PC-3 (cell line): ENCODE measurements at regions not wholly inside any gene's neighbourhood (a gene's known extent, or its start where the extent isn't known, plus 50 kb on each side); places are given as distances from the start of the nearest gene placed in this dataset.

Source experiments
- ATAC-seq: fragments of 200-7000 bp; cut with Tn5 transposase; 2 replicates; pipeline ENCODE4 v1.9.1; 2020; ENCODE audit warnings: mild to moderate bottlenecking, moderate library complexity
- BruUV-seq: library from RNA; stranded (reverse); fragments of 400-500 nt; replicated peaks from 2 replicates; lab custom pipeline; 2021; lab: Mats Ljungman, UMichigan
- CTCF ChIA-PET: fragments of 300-600 bp; sonication (Branson Sonifier 250); formaldehyde crosslinking; loops from one replicate; lab custom pipeline; 2022; ENCODE audit warnings: antibody characterized with exemption; lab: Charles Lee
- POLR2A ChIA-PET: fragments of 300-600 bp; sonication (Branson Sonifier 250); formaldehyde crosslinking; loops from one replicate; lab custom pipeline; 2022; ENCODE audit warnings: antibody characterized with exemption; ENCODE audit not compliant: unreplicated experiment; lab: Charles Lee
- DNase-seq: peaks from one replicate; pipeline ENCODE4 v3.0.0-alpha.2; 2015
- H2AFZ ChIP-seq: fragments of 300-600 bp; sonication (generic); 2 replicates; pipeline ENCODE4 v1.6.0; 2016; ENCODE audit warnings: antibody characterized with exemption, low read length
- H3F3A ChIP-seq: fragments of 300-600 bp; sonication (generic); one replicate; pipeline ENCODE4 v1.6.0; 2017; ENCODE audit warnings: antibody characterized with exemption, low read length, control low read depth, mild to moderate bottlenecking; ENCODE audit not compliant: unreplicated experiment
- H3K27ac ChIP-seq: fragments of 300-600 bp; sonication (generic); 2 replicates; pipeline ENCODE4 v1.5.1; 2016; ENCODE audit warnings: mild to moderate bottlenecking, low read length
- H3K27me3 ChIP-seq: fragments of 300-600 bp; sonication (generic); 2 replicates; pipeline ENCODE4 v1.6.1; 2016; ENCODE audit warnings: low read length, mixed read lengths
- H3K36me3 ChIP-seq: fragments of 300-600 bp; sonication (generic); 2 replicates; pipeline ENCODE4 v1.6.1; 2016; ENCODE audit warnings: low read depth, mixed run types, low read length, mixed read lengths
- H3K4me1 ChIP-seq: fragments of 300-600 bp; sonication (generic); 2 replicates; pipeline ENCODE4 v1.5.1; 2016; ENCODE audit warnings: low read length; ENCODE audit not compliant: insufficient read depth
- H3K4me2 ChIP-seq: fragments of 300-600 bp; sonication (generic); 2 replicates; pipeline ENCODE4 v1.6.0; 2016; ENCODE audit warnings: low read length
- H3K4me3 ChIP-seq: fragments of 300-600 bp; sonication (generic); 2 replicates; pipeline ENCODE4 v1.5.1; 2016; ENCODE audit warnings: mild to moderate bottlenecking, low read length, mixed read lengths
- H3K79me2 ChIP-seq: fragments of 300-600 bp; sonication (generic); 2 replicates; pipeline ENCODE4 v1.6.1; 2017; ENCODE audit warnings: low read length, mixed read lengths
- H3K9ac ChIP-seq: fragments of 300-600 bp; sonication (generic); 2 replicates; pipeline ENCODE4 v1.6.0; 2016; ENCODE audit warnings: mild to moderate bottlenecking, low read length
- H3K9me2 ChIP-seq: fragments of 300-600 bp; sonication (generic); replicated peaks from 2 replicates; pipeline ENCODE4 v1.6.1; 2016; ENCODE audit warnings: mixed run types, low read length, mixed read lengths
- H3K9me3 ChIP-seq: fragments of 300-600 bp; sonication (generic); 2 replicates; pipeline ENCODE4 v1.6.1; 2016; ENCODE audit warnings: low read length, mixed read lengths
- H4K20me1 ChIP-seq: fragments of 300-600 bp; sonication (generic); 2 replicates; pipeline ENCODE4 v1.6.1; 2016; ENCODE audit warnings: low read length, mixed read lengths
- EZH2 ChIP-seq: fragments of 300-600 bp; sonication (generic); IDR thresholded peaks from one replicate; pipeline ENCODE4 v1.6.1; 2017; ENCODE audit warnings: antibody characterized with exemption, mild to moderate bottlenecking, low read length; ENCODE audit not compliant: unreplicated experiment
- EZH2phosphoT487 ChIP-seq: fragments of 300-600 bp; sonication (generic); IDR thresholded peaks from 2 replicates; pipeline ENCODE4 v1.6.1; 2018; ENCODE audit warnings: mild to moderate bottlenecking, antibody characterized with exemption, low read length, borderline replicate concordance
- intact Hi-C: fragments of 100-400 bp; cut with micrococcal nuclease; formaldehyde crosslinking; loops from 2 replicates; pipeline ENCODE4 v1.9.0; 2023
- TF ChIP-seq, protein P1 (sequence below): fragments of 300-600 bp; sonication (generic); conservative IDR thresholded peaks from 2 replicates; pipeline ENCODE4 v1.5.1; 2017; ENCODE audit warnings: antibody characterized with exemption, low read depth, mild to moderate bottlenecking, low read length

DNA sequence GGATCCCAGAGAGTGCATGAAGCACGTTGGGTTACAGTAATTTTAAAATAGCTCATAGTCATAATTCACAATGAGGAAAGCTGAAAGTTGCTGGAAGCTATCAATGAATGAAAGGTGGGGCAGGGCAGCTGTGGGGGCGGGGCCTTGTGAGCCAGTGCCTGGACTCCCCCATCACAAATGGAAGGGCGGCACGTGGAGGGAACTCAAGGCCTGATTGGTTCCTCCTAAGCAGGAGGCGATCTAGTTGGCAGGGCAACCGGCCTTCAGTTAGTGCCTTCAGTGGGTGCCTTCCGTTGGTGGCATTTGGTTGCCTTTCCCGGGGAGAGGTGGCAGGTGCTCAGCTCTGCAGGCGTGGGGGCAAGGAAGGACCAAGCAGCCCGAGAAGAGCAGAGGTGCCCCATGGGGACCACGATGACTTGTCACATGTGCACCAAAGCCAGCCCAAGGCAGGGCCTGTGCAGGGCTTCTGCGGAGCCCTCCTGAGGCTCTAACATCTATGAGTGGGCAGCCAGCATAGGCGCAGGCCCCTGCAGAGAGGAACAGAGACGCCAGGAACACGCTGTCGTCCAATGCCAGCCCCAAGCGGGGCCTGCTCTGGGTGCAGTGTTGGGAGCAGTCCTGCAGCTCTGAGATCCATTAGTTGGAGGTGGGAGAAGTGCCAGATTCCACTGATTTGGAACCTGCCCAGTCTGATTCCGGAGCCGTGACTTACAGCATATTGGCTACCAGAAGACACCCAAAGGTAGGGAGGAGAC is 59.8 kb upstream of the PDSS1 start:
- H3K4me3 ChIP-seq, result no peak overlapping the region
- H3K27ac ChIP-seq, result no peak overlapping the region
- H4K20me1 ChIP-seq, result no peaks in the 10 kb centered on the region
- H3K9me3 ChIP-seq, result no peaks in the 10 kb centered on the region
- TF ChIP-seq, protein P1, sequence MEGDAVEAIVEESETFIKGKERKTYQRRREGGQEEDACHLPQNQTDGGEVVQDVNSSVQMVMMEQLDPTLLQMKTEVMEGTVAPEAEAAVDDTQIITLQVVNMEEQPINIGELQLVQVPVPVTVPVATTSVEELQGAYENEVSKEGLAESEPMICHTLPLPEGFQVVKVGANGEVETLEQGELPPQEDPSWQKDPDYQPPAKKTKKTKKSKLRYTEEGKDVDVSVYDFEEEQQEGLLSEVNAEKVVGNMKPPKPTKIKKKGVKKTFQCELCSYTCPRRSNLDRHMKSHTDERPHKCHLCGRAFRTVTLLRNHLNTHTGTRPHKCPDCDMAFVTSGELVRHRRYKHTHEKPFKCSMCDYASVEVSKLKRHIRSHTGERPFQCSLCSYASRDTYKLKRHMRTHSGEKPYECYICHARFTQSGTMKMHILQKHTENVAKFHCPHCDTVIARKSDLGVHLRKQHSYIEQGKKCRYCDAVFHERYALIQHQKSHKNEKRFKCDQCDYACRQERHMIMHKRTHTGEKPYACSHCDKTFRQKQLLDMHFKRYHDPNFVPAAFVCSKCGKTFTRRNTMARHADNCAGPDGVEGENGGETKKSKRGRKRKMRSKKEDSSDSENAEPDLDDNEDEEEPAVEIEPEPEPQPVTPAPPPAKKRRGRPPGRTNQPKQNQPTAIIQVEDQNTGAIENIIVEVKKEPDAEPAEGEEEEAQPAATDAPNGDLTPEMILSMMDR, result no peak
- no peak for TF ChIP-seq EZH2phosphoT487
- no peak for TF ChIP-seq EZH2
- intact Hi-C loops, result no loop called here
- CTCF ChIA-PET, result no interaction called here
- no peaks in the 10 kb centered on the region for H3K4me1 ChIP-seq
- no peak overlapping the region for H3K4me2 ChIP-seq
- H3F3A ChIP-seq, result no peaks in the 10 kb centered on the region
- POLR2A ChIA-PET, result no interaction called here
- no peaks in the 10 kb centered on the region for H3K36me3 ChIP-seq
- DNase-seq (no peak), ATAC-seq (no peak)
- BruUV-seq, result no TSS peak
- H3K9me2 ChIP-seq, result no peaks in the 10 kb centered on the region
- no peaks in the 10 kb centered on the region for H3K79me2 ChIP-seq
- H3K27me3 ChIP-seq, result peaks cover 22% of the 10 kb centered on the region; the same call in 1 of the 2 replicates
- no peak overlapping the region for H3K9ac ChIP-seq
- no peak overlapping the region for H2AFZ ChIP-seq

DNA sequence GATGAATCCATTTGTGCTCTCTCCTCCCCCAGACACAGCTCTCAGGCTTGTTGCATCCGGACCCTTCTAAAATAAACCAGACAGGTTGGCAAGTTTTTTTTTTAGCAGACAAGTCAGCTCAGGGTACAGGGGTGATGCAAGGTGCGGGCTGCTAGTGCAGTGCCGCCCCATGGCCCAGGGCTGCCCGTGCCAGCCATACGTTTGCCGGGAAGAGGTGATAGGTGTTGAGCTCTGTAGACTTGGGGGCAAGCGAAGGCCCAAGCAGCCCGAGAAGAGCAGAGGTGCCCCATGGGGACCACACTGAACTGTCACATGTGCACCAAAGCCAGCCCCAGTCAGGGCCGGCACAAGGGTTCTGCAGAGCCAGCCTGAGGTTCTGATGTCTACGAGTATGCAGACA is 57.1 kb upstream of the PDSS1 start:
- no peak for ATAC-seq
- no TSS peak for BruUV-seq
- Histone ChIP-seq H3K36me3 (no peaks in the 10 kb centered on the region), H3K9me3 (no peaks in the 10 kb centered on the region), H2AFZ (no peak overlapping the region), H4K20me1 (no peaks in the 10 kb centered on the region), H3K79me2 (no peaks in the 10 kb centered on the region), H3K4me1 (no peaks in the 10 kb centered on the region), H3F3A (no peaks in the 10 kb centered on the region), H3K9ac (no peak overlapping the region), H3K4me3 (no peak overlapping the region), H3K27ac (no peak overlapping the region), H3K9me2 (no peaks in the 10 kb centered on the region), H3K27me3 (peaks cover 20% of the 10 kb centered on the region; the same call in 1 of the 2 replicates), H3K4me2 (no peak overlapping the region)
- no peak for DNase-seq
- ChIA-PET CTCF (no interaction called here), POLR2A (no interaction called here)
- intact Hi-C loops, result no loop called here
- TF ChIP-seq, protein P1, result no peak
- TF ChIP-seq EZH2phosphoT487 (no peak), EZH2 (no peak)
